Fibroblast of lung (primary cell): ENCODE measurements at regions not wholly inside any gene's neighbourhood (a gene's known extent, or its start where the extent isn't known, plus 50 kb on each side); places are given as distances from the start of the nearest gene placed in this dataset.

Experiments
- CTCF ChIP-seq, 2 donors: IDR thresholded peaks in 1 of 2; conservative IDR thresholded peaks in 1 of 2; 1 replicate in 1 of 2; 2 replicates in 1 of 2; pipeline ENCODE4 v1.5.1; 2011 to 2012; ENCODE audit warnings: low read length in 2 of 2, control low read depth in 1 of 2, inconsistent platforms in 1 of 2, low read depth in 1 of 2, mild to moderate bottlenecking in 1 of 2
- EZH2 ChIP-seq: IDR thresholded peaks from 2 replicates; pipeline ENCODE4 v1.5.1; 2012; ENCODE audit warnings: low read length, control low read depth, mild to moderate bottlenecking; ENCODE audit errors: missing control alignments

GRCh38 chr11:67776852-67777520, 102.6 kb upstream of the ALDH3B2 start:
- TF ChIP-seq CTCF (conservative IDR thresholded peaks at IDR 0.05 in 1 of 2, IDR thresholded peaks at IDR 0.05 in 1 of 2; ENCODE audit: low read depth in 1 of 2, low read length in 2 of 2) (no peak), EZH2 (no peak)
